Panc1 (cell line): ENCODE measurements at regions not wholly inside any gene's neighbourhood (a gene's known extent, or its start where the extent isn't known, plus 50 kb on each side); places are given as distances from the start of the nearest gene placed in this dataset.

Experiments used
- ATAC-seq: fragments of 200-7000 bp; cut with Tn5 transposase; 2 replicates; pipeline ENCODE4 v1.9.1; 2020; ENCODE audit warnings: mild to moderate bottlenecking, moderate library complexity
- BruUV-seq: library from RNA; stranded (reverse); fragments of 400-500 nt; replicated peaks from 2 replicates; lab custom pipeline; 2021; lab: Mats Ljungman, UMichigan
- CTCF ChIA-PET: fragments of 300-600 bp; sonication (Branson Sonifier 250); formaldehyde crosslinking; loops from one replicate; lab custom pipeline; 2022; ENCODE audit warnings: antibody characterized with exemption; lab: Charles Lee
- POLR2A ChIA-PET: fragments of 300-600 bp; sonication (Branson Sonifier 250); formaldehyde crosslinking; loops from one replicate; lab custom pipeline; 2022; ENCODE audit warnings: antibody characterized with exemption; lab: Charles Lee
- DNase-seq: peaks from one replicate; pipeline ENCODE4 v3.0.0-alpha.2; 2010; ENCODE audit warnings: low read depth, low spot score
- H3K27ac ChIP-seq: 2 replicates; pipeline ENCODE4 v1.5.1; 2011; ENCODE audit warnings: mild to moderate bottlenecking, low read length, inconsistent platforms
- H3K27me3 ChIP-seq: fragments of 200-500 bp; sonication (Bioruptor generic); 2 replicates; pipeline ENCODE4 v1.6.0; 2014; ENCODE audit warnings: low read length, inconsistent platforms; ENCODE audit not compliant: control insufficient read depth, insufficient read depth
- H3K36me3 ChIP-seq: fragments of 200-500 bp; sonication (Bioruptor generic); 2 replicates; pipeline ENCODE4 v1.5.1; 2014; ENCODE audit warnings: inconsistent platforms, mild to moderate bottlenecking, low read length, moderate library complexity; ENCODE audit not compliant: control insufficient read depth, insufficient read depth
- H3K4me1 ChIP-seq: 2 replicates; pipeline ENCODE4 v1.5.1; 2011; ENCODE audit warnings: inconsistent platforms, mild to moderate bottlenecking, low read length, moderate library complexity; ENCODE audit not compliant: control insufficient read depth, insufficient read depth
- H3K4me3 ChIP-seq, 2 experiments: 2 replicates each; pipeline ENCODE4 v1.5.1; 2011 to 2012; ENCODE audit warnings: low read depth in 2 of 2, low read length in 2 of 2, mild to moderate bottlenecking in 2 of 2, inconsistent platforms in 1 of 2, moderate library complexity in 1 of 2
- H3K9me3 ChIP-seq: fragments of 200-500 bp; sonication (Bioruptor generic); 2 replicates; pipeline ENCODE4 v1.5.1; 2014; ENCODE audit warnings: low read depth, mild to moderate bottlenecking, inconsistent platforms, low read length, moderate library complexity; ENCODE audit not compliant: control insufficient read depth, insufficient read depth
- POLR2AphosphoS5 ChIP-seq: IDR thresholded peaks from 2 replicates; pipeline ENCODE4 v1.6.1; 2012; ENCODE audit warnings: mild to moderate bottlenecking, low read depth, low read length, moderate library complexity
- SIN3A ChIP-seq: IDR thresholded peaks from 2 replicates; pipeline ENCODE4 v1.6.1; 2012; ENCODE audit warnings: low read depth, mild to moderate bottlenecking, low read length, moderate library complexity, borderline replicate concordance; ENCODE audit not compliant: insufficient read depth
- TCF7L2 ChIP-seq: IDR thresholded peaks from 2 replicates; pipeline ENCODE4 v1.6.1; 2011; ENCODE audit warnings: mild to moderate bottlenecking, low read depth, low read length, inconsistent platforms
- in situ Hi-C: cut with HindIII; loops from 2 replicates; pipeline ENCODE4 v1.10.0; 2016; ENCODE audit warnings: low sequenced_read_pairs, low pct_unique_long_range_greater_than_20kb
- intact Hi-C: fragments of 100-400 bp; cut with micrococcal nuclease; formaldehyde crosslinking; loops from one replicate; pipeline ENCODE4 v1.10.0; 2022; ENCODE audit not compliant: unreplicated experiment
- TF ChIP-seq, protein P1 (sequence below), 2 experiments: IDR thresholded peaks; 2 replicates each; pipeline ENCODE4 v1.6.1; 2011 to 2012; ENCODE audit warnings: low read depth in 2 of 2, control low read depth in 1 of 2, low read length in 1 of 2, mild to moderate bottlenecking in 1 of 2, moderate library complexity in 1 of 2; ENCODE audit not compliant: insufficient read depth in 1 of 2
- TF ChIP-seq, protein P2 (sequence below): fragments of 450-650 bp; IDR thresholded peaks from 2 replicates; pipeline ENCODE4 v1.5.1; 2017; ENCODE audit warnings: mild to moderate bottlenecking

DNA sequence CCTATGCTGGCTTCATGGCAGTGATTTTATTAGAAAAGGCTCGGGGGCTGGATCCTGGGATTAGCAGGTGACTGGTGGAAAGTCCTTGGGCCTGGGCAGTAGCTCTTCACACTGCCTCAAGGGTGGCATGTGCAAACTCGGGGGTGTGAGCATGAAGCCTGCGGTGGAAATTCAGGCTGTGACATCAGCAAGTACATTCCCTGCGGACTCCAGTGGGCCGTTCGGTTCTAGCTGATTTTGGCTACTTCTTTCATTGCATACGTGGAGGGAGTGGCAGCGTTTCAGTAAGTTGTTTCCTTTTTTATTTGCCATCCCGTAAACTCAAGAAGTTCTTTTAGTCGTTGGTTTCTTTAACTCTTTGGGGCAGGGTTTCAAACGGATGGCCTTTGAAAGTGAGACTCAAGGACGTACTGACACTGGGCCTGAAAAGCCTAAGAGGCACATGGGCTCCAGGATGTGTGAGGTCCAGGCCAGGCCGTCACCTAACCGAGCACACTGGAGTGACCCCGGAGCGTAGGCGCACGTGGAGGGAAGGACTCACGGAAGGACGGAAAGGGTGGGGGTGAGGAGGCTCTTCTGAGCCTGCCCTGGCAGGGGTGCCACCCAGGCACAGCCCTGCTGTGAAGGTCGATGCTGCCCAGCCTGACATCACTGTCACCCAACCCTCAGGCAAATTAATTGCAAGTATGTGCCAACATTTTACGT is 104.0 kb upstream of the FRMD1 start:
- DNase-seq (no peak), ATAC-seq (no peak)
- intact Hi-C loops (no loop called here), in situ Hi-C loops (no loop called here)
- no peak overlapping the region for H3K27ac ChIP-seq
- no peaks in the 10 kb centered on the region for H3K27me3 ChIP-seq
- BruUV-seq = no TSS peak
- ChIA-PET CTCF (no interaction called here), POLR2A (no interaction called here)
- no peaks in the 10 kb centered on the region for H3K9me3 ChIP-seq
- no peak overlapping the region for H3K4me3 ChIP-seq
- no peaks in the 10 kb centered on the region for H3K4me1 ChIP-seq
- H3K36me3 ChIP-seq = no peaks in the 10 kb centered on the region
- TF ChIP-seq, protein P1, sequence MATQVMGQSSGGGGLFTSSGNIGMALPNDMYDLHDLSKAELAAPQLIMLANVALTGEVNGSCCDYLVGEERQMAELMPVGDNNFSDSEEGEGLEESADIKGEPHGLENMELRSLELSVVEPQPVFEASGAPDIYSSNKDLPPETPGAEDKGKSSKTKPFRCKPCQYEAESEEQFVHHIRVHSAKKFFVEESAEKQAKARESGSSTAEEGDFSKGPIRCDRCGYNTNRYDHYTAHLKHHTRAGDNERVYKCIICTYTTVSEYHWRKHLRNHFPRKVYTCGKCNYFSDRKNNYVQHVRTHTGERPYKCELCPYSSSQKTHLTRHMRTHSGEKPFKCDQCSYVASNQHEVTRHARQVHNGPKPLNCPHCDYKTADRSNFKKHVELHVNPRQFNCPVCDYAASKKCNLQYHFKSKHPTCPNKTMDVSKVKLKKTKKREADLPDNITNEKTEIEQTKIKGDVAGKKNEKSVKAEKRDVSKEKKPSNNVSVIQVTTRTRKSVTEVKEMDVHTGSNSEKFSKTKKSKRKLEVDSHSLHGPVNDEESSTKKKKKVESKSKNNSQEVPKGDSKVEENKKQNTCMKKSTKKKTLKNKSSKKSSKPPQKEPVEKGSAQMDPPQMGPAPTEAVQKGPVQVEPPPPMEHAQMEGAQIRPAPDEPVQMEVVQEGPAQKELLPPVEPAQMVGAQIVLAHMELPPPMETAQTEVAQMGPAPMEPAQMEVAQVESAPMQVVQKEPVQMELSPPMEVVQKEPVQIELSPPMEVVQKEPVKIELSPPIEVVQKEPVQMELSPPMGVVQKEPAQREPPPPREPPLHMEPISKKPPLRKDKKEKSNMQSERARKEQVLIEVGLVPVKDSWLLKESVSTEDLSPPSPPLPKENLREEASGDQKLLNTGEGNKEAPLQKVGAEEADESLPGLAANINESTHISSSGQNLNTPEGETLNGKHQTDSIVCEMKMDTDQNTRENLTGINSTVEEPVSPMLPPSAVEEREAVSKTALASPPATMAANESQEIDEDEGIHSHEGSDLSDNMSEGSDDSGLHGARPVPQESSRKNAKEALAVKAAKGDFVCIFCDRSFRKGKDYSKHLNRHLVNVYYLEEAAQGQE (IDR thresholded peaks at IDR 0.05; ENCODE audit: insufficient read depth in 1 of 2, low read depth in 2 of 2, low read length in 1 of 2) = no peak
- TF ChIP-seq SIN3A (no peak), POLR2AphosphoS5 (no peak), TCF7L2 (no peak)
- TF ChIP-seq, protein P2, sequence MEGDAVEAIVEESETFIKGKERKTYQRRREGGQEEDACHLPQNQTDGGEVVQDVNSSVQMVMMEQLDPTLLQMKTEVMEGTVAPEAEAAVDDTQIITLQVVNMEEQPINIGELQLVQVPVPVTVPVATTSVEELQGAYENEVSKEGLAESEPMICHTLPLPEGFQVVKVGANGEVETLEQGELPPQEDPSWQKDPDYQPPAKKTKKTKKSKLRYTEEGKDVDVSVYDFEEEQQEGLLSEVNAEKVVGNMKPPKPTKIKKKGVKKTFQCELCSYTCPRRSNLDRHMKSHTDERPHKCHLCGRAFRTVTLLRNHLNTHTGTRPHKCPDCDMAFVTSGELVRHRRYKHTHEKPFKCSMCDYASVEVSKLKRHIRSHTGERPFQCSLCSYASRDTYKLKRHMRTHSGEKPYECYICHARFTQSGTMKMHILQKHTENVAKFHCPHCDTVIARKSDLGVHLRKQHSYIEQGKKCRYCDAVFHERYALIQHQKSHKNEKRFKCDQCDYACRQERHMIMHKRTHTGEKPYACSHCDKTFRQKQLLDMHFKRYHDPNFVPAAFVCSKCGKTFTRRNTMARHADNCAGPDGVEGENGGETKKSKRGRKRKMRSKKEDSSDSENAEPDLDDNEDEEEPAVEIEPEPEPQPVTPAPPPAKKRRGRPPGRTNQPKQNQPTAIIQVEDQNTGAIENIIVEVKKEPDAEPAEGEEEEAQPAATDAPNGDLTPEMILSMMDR = no peak

DNA sequence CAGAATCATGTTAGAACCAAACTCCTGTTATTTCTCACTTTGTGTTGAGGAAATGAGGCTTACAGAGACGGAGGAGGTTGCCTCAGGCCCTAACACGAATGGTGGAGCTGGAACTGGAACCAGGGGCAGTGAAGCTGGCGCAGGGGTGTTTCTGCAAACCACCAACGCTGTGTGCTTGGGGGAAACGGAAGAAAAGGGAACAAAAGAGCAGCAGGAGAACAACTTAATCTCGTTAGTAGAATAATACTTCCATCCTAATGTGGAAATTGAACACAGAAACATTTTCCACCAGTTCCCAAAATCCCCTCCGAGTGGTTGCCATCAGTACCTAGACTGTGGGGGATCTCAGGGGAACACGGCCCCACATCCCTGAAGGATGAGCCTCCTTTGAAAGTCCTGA is 103.4 kb upstream of the FRMD1 start:
- Histone ChIP-seq H3K27me3 (no peaks in the 10 kb centered on the region), H3K9me3 (no peaks in the 10 kb centered on the region), H3K36me3 (no peaks in the 10 kb centered on the region), H3K4me1 (no peaks in the 10 kb centered on the region), H3K4me3 (no peak overlapping the region), H3K27ac (no peak overlapping the region)
- ChIA-PET POLR2A (no interaction called here), CTCF (no interaction called here)
- in situ Hi-C loops = no loop called here
- BruUV-seq = no TSS peak
- DNase-seq (no peak), ATAC-seq (no peak)
- TF ChIP-seq POLR2AphosphoS5 = no peak
- no peak for TF ChIP-seq TCF7L2
- TF ChIP-seq SIN3A = no peak
- TF ChIP-seq, protein P1 (IDR thresholded peaks at IDR 0.05; ENCODE audit: insufficient read depth in 1 of 2, low read depth in 2 of 2, low read length in 1 of 2) = no peak
- TF ChIP-seq, protein P2 = no peak
- intact Hi-C loops = no loop called here
